ENCODE measurements at regions not wholly inside any gene's neighbourhood (a gene's known extent, or its start where the extent isn't known, plus 50 kb on each side); places are given as distances from the start of the nearest gene placed in this dataset.

GRCh38 chr17:36730095-36730808, 128.9 kb downstream of the MRM1 start:
- no peak for DNase-seq

GRCh38 chr17:36730857-36731490, 129.6 kb downstream of the MRM1 start:
- DNase-seq: no peak

DNA sequence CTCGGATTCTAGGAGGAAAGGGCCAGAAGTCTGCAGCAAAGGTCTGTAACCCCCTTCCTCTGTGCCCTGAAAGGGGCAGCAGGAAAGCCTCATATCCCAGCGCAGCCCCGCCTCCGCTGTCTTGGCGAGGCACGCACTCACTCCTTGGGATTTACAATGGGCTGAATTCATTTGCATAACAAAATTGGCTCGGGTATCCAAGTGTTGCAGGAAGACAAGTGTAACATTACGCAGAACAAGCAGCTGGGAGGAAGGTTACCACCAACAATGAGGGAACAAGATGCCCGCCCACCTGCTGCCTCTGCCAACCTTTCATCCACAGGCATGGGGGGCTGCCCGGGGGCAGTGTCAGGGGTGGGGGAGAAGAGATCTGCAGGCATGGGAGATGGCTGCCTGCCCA, 130.4 kb downstream of the MRM1 start:
- DNase-seq: no peak

DNA sequence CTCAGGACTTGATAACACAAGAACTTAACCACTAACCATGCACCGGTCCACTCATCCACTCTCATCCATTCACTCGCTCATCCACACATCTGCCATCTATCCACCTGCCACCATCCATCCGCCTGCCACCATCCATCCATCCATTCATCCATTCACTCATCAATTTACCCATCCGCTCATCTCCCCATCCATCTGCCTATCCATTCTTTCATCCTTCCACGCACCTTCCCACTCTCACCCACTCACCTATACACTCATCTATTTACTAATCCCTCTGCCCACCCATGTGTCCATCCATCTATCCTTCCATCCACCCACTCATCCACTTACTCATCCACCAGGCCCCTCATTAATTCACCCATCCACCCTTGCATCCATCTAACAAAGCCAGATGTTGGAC, 131.0 kb downstream of the MRM1 start:
- DNase-seq: no peak

- DNase-seq: no peak
These were observed 135.1 kb downstream of the MRM1 start for GRCh38 chr17:36736201-36737156.

DNA sequence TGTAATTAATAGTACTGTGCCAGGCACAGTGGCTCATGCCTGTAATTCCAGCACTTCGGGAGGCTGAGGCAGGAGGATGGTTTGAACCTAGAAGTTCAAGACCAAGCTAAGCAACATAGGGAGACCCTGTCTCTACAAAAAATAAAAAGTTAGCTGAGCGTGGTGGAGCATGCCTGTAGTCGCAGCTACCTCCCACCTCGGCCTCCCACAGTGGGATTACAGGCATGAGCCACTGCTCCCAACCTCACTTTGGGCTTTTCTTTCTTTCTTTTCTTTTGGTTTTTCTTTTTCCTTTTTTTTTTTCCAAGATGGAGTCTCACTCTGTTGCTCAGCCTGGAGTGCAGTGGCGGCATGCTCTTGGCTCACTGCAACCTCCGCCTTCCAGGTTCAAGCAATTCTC, 137.8 kb downstream of the MRM1 start:
- DNase-seq: no peak

DNA sequence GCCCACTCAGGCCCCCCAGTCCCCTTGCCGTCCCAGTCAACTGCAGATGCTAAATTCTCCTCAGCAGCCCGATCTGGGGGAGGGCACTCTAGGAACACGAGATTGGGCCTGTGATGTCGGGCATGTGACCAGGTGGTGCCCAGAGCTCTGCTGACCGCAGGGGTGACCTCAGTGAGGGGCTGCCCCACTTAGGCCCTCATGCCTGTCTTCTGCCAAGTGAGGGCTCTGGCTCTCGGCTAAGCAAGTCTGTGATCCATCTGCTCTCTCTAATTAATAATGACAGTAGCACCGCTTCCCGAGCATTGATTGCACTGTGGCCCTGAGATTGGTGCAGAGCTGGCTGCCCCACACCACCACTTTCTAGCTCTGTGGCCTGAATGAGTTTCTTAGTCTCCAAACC, 138.8 kb downstream of the MRM1 start:
- DNase-seq: no peak

DNA sequence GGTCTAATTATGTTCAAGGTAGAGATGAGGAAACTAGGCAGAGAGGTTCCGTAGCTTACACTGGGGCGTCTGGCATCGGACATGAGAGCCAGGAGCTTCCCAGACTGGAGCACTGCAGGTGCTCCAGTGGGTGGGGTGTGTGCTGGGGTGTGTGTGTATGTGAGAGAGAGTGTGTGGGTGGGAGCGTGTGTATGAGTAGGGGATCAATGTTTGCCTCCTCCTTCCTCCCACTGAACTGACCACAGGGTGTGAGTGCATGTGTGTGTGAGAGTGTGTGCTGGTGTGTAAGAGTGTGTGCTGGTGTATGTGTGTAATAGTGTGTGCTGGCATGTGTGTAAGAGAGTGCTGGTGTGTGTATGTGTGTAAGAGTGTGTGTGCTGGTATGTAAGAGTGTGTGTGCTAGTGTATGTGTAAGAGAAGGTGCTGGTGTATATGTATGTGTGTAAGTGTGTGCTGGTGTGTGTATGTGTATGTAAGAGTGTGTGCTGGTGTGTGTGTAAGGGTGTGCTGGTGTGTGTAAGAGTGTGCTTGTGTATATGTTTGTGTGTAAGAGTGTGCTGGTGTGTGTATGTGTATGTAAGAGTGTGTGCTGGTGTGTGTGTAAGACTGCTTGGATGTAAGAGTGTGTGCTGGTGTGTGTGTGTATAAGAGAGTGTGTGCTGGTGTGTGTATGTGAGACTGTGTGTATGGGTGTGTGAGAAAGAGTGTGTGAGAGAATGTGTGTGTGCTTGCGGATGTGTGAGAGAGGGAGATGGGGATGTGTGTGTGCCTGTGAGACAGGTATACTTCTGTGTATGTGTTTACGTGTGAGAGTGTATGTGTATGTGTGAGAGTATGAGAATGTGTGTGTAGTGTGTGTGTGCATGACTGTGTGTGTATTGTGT, 139.9 kb downstream of the MRM1 start:
- DNase-seq: no peak

- DNase-seq: no peak
These were observed 141.1 kb downstream of the MRM1 start for GRCh38 chr17:36742267-36743000.

GRCh38 chr17:36743130-36743529, 141.7 kb downstream of the MRM1 start:
- no peak for DNase-seq

- no peak for DNase-seq
These were observed 145.1 kb downstream of the MRM1 start for GRCh38 chr17:36746381-36747053.

DNA sequence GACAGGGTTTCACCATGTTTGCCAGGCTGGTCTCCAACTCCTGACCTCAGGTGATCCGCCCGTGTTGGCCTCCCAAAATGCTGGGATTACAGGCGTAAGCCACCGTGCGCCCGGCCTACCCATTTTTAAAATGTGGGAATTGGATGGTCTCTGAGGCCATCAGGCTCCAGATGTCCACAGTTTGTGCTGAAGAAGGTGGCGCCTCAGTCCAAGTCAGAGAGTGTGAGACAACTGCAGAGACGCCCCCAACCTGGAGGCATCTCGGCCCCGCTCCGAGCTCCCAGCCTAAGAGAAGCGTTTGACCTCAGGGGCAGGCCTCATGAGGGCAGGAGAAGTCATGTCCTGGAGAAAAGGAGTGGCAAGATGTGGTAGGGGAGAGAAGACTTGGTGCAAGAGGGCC, 146.5 kb downstream of the MRM1 start:
- no peak for DNase-seq

DNA sequence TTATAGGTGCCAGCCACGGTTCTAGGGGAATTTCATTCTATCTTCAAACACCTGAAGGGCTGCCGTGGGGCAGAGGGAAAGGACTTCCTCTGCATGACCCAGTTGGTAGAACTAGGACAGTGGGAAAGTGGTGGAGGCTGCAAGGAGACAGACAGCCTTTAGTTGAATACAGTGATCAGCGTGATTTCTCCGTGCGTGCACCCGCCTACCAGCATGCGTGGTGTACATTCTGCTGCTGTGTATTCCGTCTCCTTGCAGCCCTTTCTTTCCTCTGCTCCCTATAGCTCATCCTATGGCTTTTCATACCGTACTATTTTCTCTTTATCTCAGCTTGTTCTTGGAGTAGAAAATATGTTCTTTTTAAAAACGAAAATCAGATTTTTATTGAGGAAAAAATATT, 146.9 kb downstream of the MRM1 start:
- DNase-seq: no peak

DNA sequence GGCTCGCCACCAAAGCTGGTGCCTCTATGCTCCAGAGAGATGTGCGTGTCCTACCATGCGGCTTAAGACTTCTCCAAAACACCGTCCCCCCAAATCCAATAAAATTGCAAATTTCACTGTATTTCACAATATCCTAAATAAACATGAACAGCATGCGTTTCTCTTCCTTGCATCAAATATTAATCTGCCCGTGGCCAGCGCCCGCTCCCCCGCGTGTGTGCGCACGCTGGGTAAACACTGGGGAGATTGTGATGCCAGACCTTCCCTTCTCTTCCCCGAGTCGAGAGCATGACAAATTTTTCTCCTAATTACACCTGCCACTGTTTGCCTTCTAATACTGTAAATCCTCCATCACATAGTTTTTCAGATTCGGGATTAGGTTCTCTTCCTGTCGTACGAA, 148.1 kb downstream of the MRM1 start:
- DNase-seq: no peak

DNA sequence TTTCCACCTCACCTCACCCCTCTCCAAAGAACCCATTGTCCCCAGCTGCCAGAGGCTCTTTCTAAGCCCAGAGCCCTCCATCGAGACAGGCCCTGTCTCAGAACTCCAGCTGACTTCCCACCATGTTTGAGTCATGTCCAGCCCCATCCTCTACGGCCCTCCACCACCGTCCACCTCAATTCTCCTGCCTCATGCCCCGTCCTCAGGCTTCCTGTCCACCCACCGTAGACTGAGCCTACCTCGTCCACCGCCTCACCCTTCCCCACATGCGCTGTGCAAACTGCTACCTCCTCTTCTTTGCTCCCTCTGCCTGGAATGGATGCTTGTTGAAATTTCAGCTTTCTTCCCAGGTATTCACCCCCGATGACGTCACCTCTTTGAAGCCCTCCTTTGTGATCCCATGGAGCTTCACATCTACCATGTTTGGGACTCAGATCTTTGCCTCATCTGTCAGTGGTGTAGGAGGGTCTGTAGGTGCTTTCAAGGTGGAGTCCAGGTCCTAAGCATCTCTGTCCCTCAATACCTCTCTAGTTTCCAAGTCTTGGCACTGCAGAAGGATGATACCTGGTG, 149.0 kb downstream of the MRM1 start:
- no peak for DNase-seq

GRCh38 chr17:36752096-36752888, 150.9 kb downstream of the MRM1 start:
- no peak for DNase-seq

GRCh38 chr17:36755586-36755985, 154.2 kb downstream of the MRM1 start:
- DNase-seq: no peak

GRCh38 chr17:36756695-36757094, 155.3 kb downstream of the MRM1 start:
- no peak for DNase-seq

- no peak for DNase-seq
These were observed 159.0 kb downstream of the MRM1 start for GRCh38 chr17:36760425-36760824.

All from fibroblast of skin of right biceps (primary cell).